ENCODE measurements at regions not wholly inside any gene's neighbourhood (a gene's known extent, or its start where the extent isn't known, plus 50 kb on each side); places are given as distances from the start of the nearest gene placed in this dataset.

- CTCF ChIA-PET = interaction anchor here (1.4 kb wide), 1 partner anchor 28 kb away, joined by 7 read pairs; no protein-coding TSS in a partner anchor
These were observed 885.8 kb downstream of the KCNA4 start for GRCh38 chr11:29131055-29131454.

GRCh38 chr11:29129844-29130243 lies 887.0 kb downstream of the KCNA4 start:
- intact Hi-C loops (cut with micrococcal nuclease) = no loop called here
- peaks cover 11% of the 10 kb centered on the region for H3K9me3 Mint-ChIP-seq (ENCODE audit: unreplicated experiment)
- no peaks in the 10 kb centered on the region for H3K27me3 Mint-ChIP-seq (ENCODE audit: insufficient read depth, unreplicated experiment)
- DNase-seq (ENCODE audit: unreplicated experiment) = peak; percentile 72
- no peak overlapping the region for H3K4me3 Mint-ChIP-seq (ENCODE audit: unreplicated experiment)
- no peaks in the 10 kb centered on the region for H3K36me3 Mint-ChIP-seq (ENCODE audit: insufficient read depth, unreplicated experiment)
- ChIA-PET POLR2A (no interaction called here), CTCF (interaction anchor here (0.5 to 0.6 kb wide), 3 partner anchors 14 to 24 kb away, joined by 3 read pairs; no protein-coding TSS in a partner anchor)
- peak overlapping the region; percentile 61 for H3K27ac Mint-ChIP-seq (ENCODE audit: low read depth, unreplicated experiment)
- H3K4me1 Mint-ChIP-seq (ENCODE audit: insufficient read depth, unreplicated experiment) = peaks cover 21% of the 10 kb centered on the region
- no TSS peak for BruUV-seq (replicated peaks)
- TF ChIP-seq CTCF (IDR thresholded peaks at IDR 0.05; ENCODE audit: unreplicated experiment) = no peak

More at GRCh38 chr11:29131055-29131454, 885.8 kb downstream of the KCNA4 start:
- Mint-ChIP-seq H3K27ac (ENCODE audit: low read depth, unreplicated experiment) (no peak overlapping the region), H3K36me3 (ENCODE audit: insufficient read depth, unreplicated experiment) (no peaks in the 10 kb centered on the region), H3K4me1 (ENCODE audit: insufficient read depth, unreplicated experiment) (peaks cover 21% of the 10 kb centered on the region), H3K27me3 (ENCODE audit: insufficient read depth, unreplicated experiment) (no peaks in the 10 kb centered on the region), H3K9me3 (ENCODE audit: unreplicated experiment) (peaks cover 11% of the 10 kb centered on the region), H3K4me3 (ENCODE audit: unreplicated experiment) (no peak overlapping the region)
- intact Hi-C loops (cut with micrococcal nuclease) = no loop called here
- no TSS peak for BruUV-seq (replicated peaks)
- no peak for TF ChIP-seq CTCF (IDR thresholded peaks at IDR 0.05; ENCODE audit: unreplicated experiment)
- POLR2A ChIA-PET = interaction anchor here (0.6 kb wide), 1 partner anchor 271 kb away, joined by 3 read pairs; no protein-coding TSS in a partner anchor
- no peak for DNase-seq (ENCODE audit: unreplicated experiment)

- no peak overlapping the region for H3K27ac Mint-ChIP-seq (ENCODE audit: low read depth, unreplicated experiment)
- BruUV-seq (replicated peaks) = no TSS peak
- ChIA-PET POLR2A (no interaction called here), CTCF (interaction anchor here (0.7 to 1.2 kb wide), 4 partner anchors 8 to 1729 kb away, joined by 3 to 5 read pairs (median 3); no protein-coding TSS in a partner anchor)
- no peaks in the 10 kb centered on the region for H3K36me3 Mint-ChIP-seq (ENCODE audit: insufficient read depth, unreplicated experiment)
- no peak overlapping the region for H3K4me3 Mint-ChIP-seq (ENCODE audit: unreplicated experiment)
- intact Hi-C loops (cut with micrococcal nuclease) = no loop called here
- no peak for TF ChIP-seq CTCF (IDR thresholded peaks at IDR 0.05; ENCODE audit: unreplicated experiment)
- no peak for DNase-seq (ENCODE audit: unreplicated experiment)
- peaks cover 21% of the 10 kb centered on the region for H3K4me1 Mint-ChIP-seq (ENCODE audit: insufficient read depth, unreplicated experiment)
- peaks cover 11% of the 10 kb centered on the region for H3K9me3 Mint-ChIP-seq (ENCODE audit: unreplicated experiment)
- no peaks in the 10 kb centered on the region for H3K27me3 Mint-ChIP-seq (ENCODE audit: insufficient read depth, unreplicated experiment)
These were observed 889.4 kb downstream of the KCNA4 start for GRCh38 chr11:29127461-29127860.

- POLR2A ChIA-PET = no interaction called here
- CTCF ChIA-PET = no interaction called here
- intact Hi-C loops (cut with micrococcal nuclease) = no loop called here
These were observed 891.2 kb downstream of the KCNA4 start for GRCh38 chr11:29125606-29126005.

More at GRCh38 chr11:29125606-29126005, 891.2 kb downstream of the KCNA4 start:
- TF ChIP-seq CTCF (IDR thresholded peaks at IDR 0.05; ENCODE audit: unreplicated experiment) = no peak
- peaks cover 15% of the 10 kb centered on the region for H3K4me1 Mint-ChIP-seq (ENCODE audit: insufficient read depth, unreplicated experiment)
- no peak overlapping the region for H3K4me3 Mint-ChIP-seq (ENCODE audit: unreplicated experiment)
- H3K27ac Mint-ChIP-seq (ENCODE audit: low read depth, unreplicated experiment) = no peak overlapping the region
- H3K27me3 Mint-ChIP-seq (ENCODE audit: insufficient read depth, unreplicated experiment) = no peaks in the 10 kb centered on the region
- no peaks in the 10 kb centered on the region for H3K36me3 Mint-ChIP-seq (ENCODE audit: insufficient read depth, unreplicated experiment)
- H3K9me3 Mint-ChIP-seq (ENCODE audit: unreplicated experiment) = no peaks in the 10 kb centered on the region
- no peak for DNase-seq (ENCODE audit: unreplicated experiment)
- no TSS peak for BruUV-seq (replicated peaks)
